ENCODE measurements at regions not wholly inside any gene's neighbourhood (a gene's known extent, or its start where the extent isn't known, plus 50 kb on each side); places are given as distances from the start of the nearest gene placed in this dataset.

GRCh38 chr7:67675971-67676370 is 679.3 kb downstream of the TYW1 start:
- no peak for TF ChIP-seq CTCF (IDR thresholded peaks at IDR 0.05)
- TF ChIP-seq POLR2A (IDR thresholded peaks at IDR 0.05), result no peak
- Histone ChIP-seq H3K36me3 (no peaks in the 10 kb centered on the region), H3K27me3 (no peaks in the 10 kb centered on the region), H3K27ac (no peak overlapping the region), H3K4me3 (no peak overlapping the region), H3K9me3 (no peaks in the 10 kb centered on the region), H3K4me1 (no peaks in the 10 kb centered on the region)
- DNase-seq, result no peak
- intact Hi-C loops (cut with DNase I), result no loop called here
- 7 to 47% methylated on average over 2 of the region's 2 CpGs for WGBS, 2 donors

DNA sequence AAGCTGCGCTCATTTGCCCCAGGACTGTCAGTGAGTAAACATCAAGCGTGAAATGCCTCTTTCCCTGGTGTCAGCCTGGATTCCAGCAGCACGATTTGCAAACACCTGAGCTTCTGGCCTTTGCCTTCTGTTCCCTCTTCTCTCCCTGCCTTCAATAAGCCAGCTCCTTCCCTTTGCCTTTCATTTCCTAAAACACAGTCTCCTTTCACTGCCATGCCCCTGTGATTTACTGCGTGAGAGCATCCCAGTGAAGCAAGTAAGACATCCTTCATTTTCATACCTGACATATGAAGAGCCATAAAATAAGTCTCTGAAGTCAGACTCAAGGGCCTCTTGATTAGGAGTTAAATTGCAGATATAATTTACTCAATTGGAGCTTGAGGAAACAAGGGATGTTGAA is 681.8 kb downstream of the TYW1 start:
- Histone ChIP-seq H3K4me3 (no peak overlapping the region), H3K9me3 (no peaks in the 10 kb centered on the region), H3K4me1 (no peaks in the 10 kb centered on the region), H3K27ac (no peak overlapping the region), H3K36me3 (no peaks in the 10 kb centered on the region), H3K27me3 (no peaks in the 10 kb centered on the region)
- TF ChIP-seq CTCF (IDR thresholded peaks at IDR 0.05) (no peak), POLR2A (IDR thresholded peaks at IDR 0.05) (no peak)
- DNase-seq, result no peak
- WGBS, 2 donors, result 70 to 73% methylated on average over 4 of the region's 4 CpGs
- intact Hi-C loops (cut with DNase I), result no loop called here

GRCh38 chr7:67683628-67684027 is 687.0 kb downstream of the TYW1 start:
- no peak overlapping the region for H3K27ac ChIP-seq
- TF ChIP-seq CTCF (IDR thresholded peaks at IDR 0.05), result no peak
- TF ChIP-seq POLR2A (IDR thresholded peaks at IDR 0.05), result no peak
- H3K4me3 ChIP-seq, result no peak overlapping the region
- H3K36me3 ChIP-seq, result no peaks in the 10 kb centered on the region
- DNase-seq, result no peak
- intact Hi-C loops (cut with DNase I), result no loop called here
- no peaks in the 10 kb centered on the region for H3K4me1 ChIP-seq
- 80 to 94% methylated on average over 4 of the region's 4 CpGs for WGBS, 2 donors
- no peaks in the 10 kb centered on the region for H3K9me3 ChIP-seq
- H3K27me3 ChIP-seq, result no peaks in the 10 kb centered on the region

GRCh38 chr7:67690700-67691099 is 694.1 kb downstream of the TYW1 start:
- TF ChIP-seq CTCF (IDR thresholded peaks at IDR 0.05), result no peak
- TF ChIP-seq POLR2A (IDR thresholded peaks at IDR 0.05), result no peak
- DNase-seq, result no peak
- 80 to 91% methylated on average over 1 of the region's 1 CpG for WGBS, 2 donors

GRCh38 chr7:67692425-67692824 is 695.8 kb downstream of the TYW1 start:
- peak overlapping the region in 1 of 4 donors; percentile 40 for H3K27ac ChIP-seq
- H3K4me3 ChIP-seq, result no peak overlapping the region
- 11 to 18% methylated on average over 4 of the region's 4 CpGs for WGBS, 2 donors
- H3K36me3 ChIP-seq, result no peaks in the 10 kb centered on the region
- H3K27me3 ChIP-seq, result peaks cover 0 to 12% (median 0%) of the 10 kb centered on the region in 4 donors
- no peak for DNase-seq
- intact Hi-C loops (cut with DNase I), result no loop called here
- no peaks in the 10 kb centered on the region for H3K9me3 ChIP-seq
- peaks cover 0 to 32% (median 4%) of the 10 kb centered on the region in 3 donors for H3K4me1 ChIP-seq
- TF ChIP-seq POLR2A (IDR thresholded peaks at IDR 0.05) (no peak), CTCF (IDR thresholded peaks at IDR 0.05) (no peak)

More at GRCh38 chr7:67690700-67691099, 694.1 kb downstream of the TYW1 start:
- intact Hi-C loops (cut with DNase I), result no loop called here
- Histone ChIP-seq H3K27ac (no peak overlapping the region), H3K27me3 (peaks cover 0 to 12% (median 0%) of the 10 kb centered on the region in 4 donors), H3K4me3 (no peak overlapping the region), H3K36me3 (no peaks in the 10 kb centered on the region), H3K4me1 (peaks cover 0 to 16% (median 4%) of the 10 kb centered on the region in 3 donors), H3K9me3 (no peaks in the 10 kb centered on the region)
